ENCODE measurements at regions not wholly inside any gene's neighbourhood (a gene's known extent, or its start where the extent isn't known, plus 50 kb on each side); places are given as distances from the start of the nearest gene placed in this dataset.

- H3K4me3 Mint-ChIP-seq (ENCODE audit: low read depth): no peak overlapping the region
- H3K36me3 Mint-ChIP-seq (ENCODE audit: low read depth): no peaks in the 10 kb centered on the region
- H3K9me3 Mint-ChIP-seq: peaks cover 16% of the 10 kb centered on the region
- H3K27ac Mint-ChIP-seq: no peak overlapping the region
- intact Hi-C loops (cut with micrococcal nuclease): no loop called here
- no peak for DNase-seq (ENCODE audit: low spot score)
- H3K4me1 Mint-ChIP-seq (ENCODE audit: low read depth): no peaks in the 10 kb centered on the region
- H3K27me3 Mint-ChIP-seq (ENCODE audit: low read depth): no peaks in the 10 kb centered on the region
Measured at GRCh38 chr16:51733181-51733580, 582.1 kb upstream of the SALL1 start.

- intact Hi-C loops (cut with micrococcal nuclease): no loop called here
Measured at GRCh38 chr16:51731160-51731559, 580.1 kb upstream of the SALL1 start.

DNA sequence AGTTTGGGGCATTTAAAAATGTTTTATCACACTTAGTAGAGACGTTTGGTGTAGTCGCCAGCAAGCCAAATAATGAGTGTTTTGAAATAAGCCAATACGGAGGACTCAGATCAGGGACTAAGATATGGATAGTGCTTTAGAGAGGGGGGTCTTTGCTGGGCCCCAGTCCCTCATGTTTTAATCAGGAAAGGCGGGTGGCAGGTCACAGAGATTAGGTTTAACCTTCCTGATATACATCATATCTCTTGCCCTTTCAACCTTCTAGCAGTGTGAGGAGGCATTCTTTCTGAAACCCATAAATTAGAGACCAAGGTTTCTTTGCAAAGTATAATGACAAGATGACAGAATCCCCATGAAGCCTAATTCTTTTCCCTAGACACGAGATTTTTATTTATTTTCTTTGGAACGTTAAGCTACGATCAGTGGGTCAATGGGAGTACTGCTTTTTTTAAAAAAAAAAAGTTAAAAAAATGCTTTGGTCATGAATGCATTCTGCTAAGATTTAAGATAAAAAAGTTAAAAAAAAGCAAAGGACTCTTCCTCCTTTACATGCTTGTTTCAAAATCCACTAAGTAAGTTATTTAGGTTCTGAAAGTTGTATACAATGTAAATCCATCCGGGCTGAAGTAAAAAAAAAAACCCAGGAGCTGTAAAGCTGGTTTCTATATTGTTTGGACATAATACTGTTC, 572.1 kb upstream of the SALL1 start:
- Mint-ChIP-seq H3K27me3 (ENCODE audit: low read depth) (no peaks in the 10 kb centered on the region), H3K4me3 (ENCODE audit: low read depth) (no peak overlapping the region), H3K36me3 (ENCODE audit: low read depth) (no peaks in the 10 kb centered on the region), H3K27ac (no peak overlapping the region), H3K4me1 (ENCODE audit: low read depth) (no peaks in the 10 kb centered on the region), H3K9me3 (peaks cover 26% of the 10 kb centered on the region)
- no peak for DNase-seq (ENCODE audit: low spot score)
- intact Hi-C loops (cut with micrococcal nuclease): no loop called here

More at GRCh38 chr16:51731160-51731559, 580.1 kb upstream of the SALL1 start:
- H3K27me3 Mint-ChIP-seq (ENCODE audit: low read depth): no peaks in the 10 kb centered on the region
- no peak for DNase-seq (ENCODE audit: low spot score)
- H3K9me3 Mint-ChIP-seq: peaks cover 15% of the 10 kb centered on the region
- H3K36me3 Mint-ChIP-seq (ENCODE audit: low read depth): no peaks in the 10 kb centered on the region
- no peak overlapping the region for H3K4me3 Mint-ChIP-seq (ENCODE audit: low read depth)
- H3K27ac Mint-ChIP-seq: no peak overlapping the region
- no peaks in the 10 kb centered on the region for H3K4me1 Mint-ChIP-seq (ENCODE audit: low read depth)

- intact Hi-C loops (cut with micrococcal nuclease): no loop called here
- no peak overlapping the region for H3K4me3 Mint-ChIP-seq (ENCODE audit: low read depth)
- H3K27ac Mint-ChIP-seq: no peak overlapping the region
- H3K27me3 Mint-ChIP-seq (ENCODE audit: low read depth): no peaks in the 10 kb centered on the region
- no peaks in the 10 kb centered on the region for H3K4me1 Mint-ChIP-seq (ENCODE audit: low read depth)
- peaks cover 32% of the 10 kb centered on the region for H3K9me3 Mint-ChIP-seq
- no peak for DNase-seq (ENCODE audit: low spot score)
- H3K36me3 Mint-ChIP-seq (ENCODE audit: low read depth): no peaks in the 10 kb centered on the region
Measured at GRCh38 chr16:51722467-51722866, 571.4 kb upstream of the SALL1 start.

DNA sequence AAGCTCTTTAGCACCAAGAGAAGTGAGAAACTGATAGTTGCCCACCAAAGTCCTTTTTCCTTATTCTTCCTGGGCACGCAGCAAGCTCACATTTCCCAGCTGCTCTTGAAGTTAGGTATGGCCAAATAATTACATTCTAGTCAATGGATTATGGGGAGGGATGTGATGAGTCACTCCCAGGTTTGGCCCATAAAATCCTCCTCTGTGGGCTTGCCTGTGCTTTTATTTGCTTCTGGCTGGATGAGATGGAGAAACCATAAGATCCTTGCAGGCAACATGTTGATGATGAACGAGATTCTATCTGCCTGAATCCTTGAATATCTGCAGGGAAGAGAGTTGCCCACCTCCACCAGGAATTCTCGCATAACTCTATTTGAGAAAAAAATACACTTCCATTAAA, 568.3 kb upstream of the SALL1 start:
- no peak for DNase-seq (ENCODE audit: low spot score)
- intact Hi-C loops (cut with micrococcal nuclease): no loop called here
- Mint-ChIP-seq H3K9me3 (peaks cover 37% of the 10 kb centered on the region), H3K36me3 (ENCODE audit: low read depth) (no peaks in the 10 kb centered on the region), H3K27me3 (ENCODE audit: low read depth) (no peaks in the 10 kb centered on the region), H3K4me1 (ENCODE audit: low read depth) (no peaks in the 10 kb centered on the region), H3K4me3 (ENCODE audit: low read depth) (no peak overlapping the region), H3K27ac (no peak overlapping the region)

DNA sequence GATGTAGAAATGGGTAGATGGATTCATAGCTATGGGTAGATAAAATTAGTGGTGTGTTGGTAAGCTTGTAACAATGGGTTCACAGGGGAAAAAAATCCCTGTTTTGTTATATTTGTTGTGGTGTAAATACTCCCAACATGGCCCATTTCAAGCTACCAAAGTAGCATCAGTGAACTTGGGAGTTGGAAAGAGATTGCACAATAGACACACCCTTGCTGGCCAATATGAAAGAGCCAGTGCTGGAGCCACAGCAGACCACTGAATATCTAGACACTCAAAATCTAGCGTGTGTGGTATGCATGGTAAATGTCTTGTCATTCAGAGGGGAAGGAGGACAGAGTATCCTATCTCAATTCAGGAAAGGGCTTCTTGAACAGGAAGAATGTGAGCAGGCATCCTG, 565.1 kb upstream of the SALL1 start:
- no peak for DNase-seq (ENCODE audit: low spot score)
- Mint-ChIP-seq H3K27me3 (ENCODE audit: low read depth) (no peaks in the 10 kb centered on the region), H3K4me3 (ENCODE audit: low read depth) (no peak overlapping the region), H3K27ac (no peak overlapping the region), H3K36me3 (ENCODE audit: low read depth) (no peaks in the 10 kb centered on the region), H3K9me3 (peaks cover 41% of the 10 kb centered on the region), H3K4me1 (ENCODE audit: low read depth) (no peaks in the 10 kb centered on the region)
- intact Hi-C loops (cut with micrococcal nuclease): no loop called here

DNA sequence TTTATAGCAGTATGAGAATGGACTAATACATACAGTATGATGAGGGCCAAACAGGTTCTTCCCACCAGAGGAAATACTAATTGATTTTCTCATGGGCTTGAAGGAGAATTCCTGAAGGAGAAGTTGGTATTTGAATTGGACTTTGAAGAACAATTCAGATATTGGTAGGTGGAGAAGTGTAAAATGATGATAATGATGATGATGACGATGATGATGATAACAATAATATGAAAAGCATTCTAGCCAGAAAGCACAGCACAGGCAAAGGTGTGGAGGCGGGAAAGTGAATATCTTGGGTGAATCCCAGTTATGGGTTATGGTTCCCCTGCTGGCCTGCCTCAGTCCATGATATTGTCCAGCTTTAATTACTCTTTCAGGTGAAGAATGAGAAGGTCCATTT, 562.4 kb upstream of the SALL1 start:
- intact Hi-C loops (cut with micrococcal nuclease): no loop called here
- peaks cover 37% of the 10 kb centered on the region for H3K9me3 Mint-ChIP-seq
- no peaks in the 10 kb centered on the region for H3K36me3 Mint-ChIP-seq (ENCODE audit: low read depth)
- no peak overlapping the region for H3K4me3 Mint-ChIP-seq (ENCODE audit: low read depth)
- H3K27ac Mint-ChIP-seq: no peak overlapping the region
- no peaks in the 10 kb centered on the region for H3K27me3 Mint-ChIP-seq (ENCODE audit: low read depth)
- no peaks in the 10 kb centered on the region for H3K4me1 Mint-ChIP-seq (ENCODE audit: low read depth)
- DNase-seq (ENCODE audit: low spot score): no peak

GRCh38 chr16:51710905-51711563, 560.0 kb upstream of the SALL1 start:
- Mint-ChIP-seq H3K27me3 (ENCODE audit: low read depth) (no peaks in the 10 kb centered on the region), H3K4me1 (ENCODE audit: low read depth) (no peaks in the 10 kb centered on the region), H3K27ac (no peak overlapping the region), H3K36me3 (ENCODE audit: low read depth) (no peaks in the 10 kb centered on the region), H3K9me3 (peaks cover 41% of the 10 kb centered on the region), H3K4me3 (ENCODE audit: low read depth) (no peak overlapping the region)
- DNase-seq (ENCODE audit: low spot score): no peak
- intact Hi-C loops (cut with micrococcal nuclease): no loop called here

DNA sequence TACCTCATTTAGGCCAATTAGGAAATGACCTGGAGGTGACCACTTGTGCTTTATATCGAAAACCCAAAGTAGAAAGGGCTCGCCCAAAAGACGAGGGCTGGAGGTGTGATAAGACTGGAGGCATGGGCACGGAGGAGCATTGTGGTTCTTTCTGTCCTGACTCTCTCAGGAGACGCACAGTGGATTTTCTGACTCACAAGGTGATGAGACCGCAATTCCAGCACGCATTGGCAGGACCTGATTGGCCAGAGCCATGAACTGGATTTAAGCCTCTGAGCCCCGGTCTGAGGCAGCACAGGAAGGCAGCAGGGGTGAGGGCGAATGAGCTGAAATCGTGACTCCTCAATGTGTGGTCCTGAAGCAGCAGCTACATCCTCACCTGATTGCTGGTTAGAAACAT, 559.1 kb upstream of the SALL1 start:
- Mint-ChIP-seq H3K4me1 (ENCODE audit: low read depth) (no peaks in the 10 kb centered on the region), H3K27ac (no peak overlapping the region), H3K27me3 (ENCODE audit: low read depth) (no peaks in the 10 kb centered on the region), H3K36me3 (ENCODE audit: low read depth) (no peaks in the 10 kb centered on the region), H3K4me3 (ENCODE audit: low read depth) (no peak overlapping the region), H3K9me3 (peaks cover 45% of the 10 kb centered on the region)
- DNase-seq (ENCODE audit: low spot score): no peak
- intact Hi-C loops (cut with micrococcal nuclease): no loop called here

DNA sequence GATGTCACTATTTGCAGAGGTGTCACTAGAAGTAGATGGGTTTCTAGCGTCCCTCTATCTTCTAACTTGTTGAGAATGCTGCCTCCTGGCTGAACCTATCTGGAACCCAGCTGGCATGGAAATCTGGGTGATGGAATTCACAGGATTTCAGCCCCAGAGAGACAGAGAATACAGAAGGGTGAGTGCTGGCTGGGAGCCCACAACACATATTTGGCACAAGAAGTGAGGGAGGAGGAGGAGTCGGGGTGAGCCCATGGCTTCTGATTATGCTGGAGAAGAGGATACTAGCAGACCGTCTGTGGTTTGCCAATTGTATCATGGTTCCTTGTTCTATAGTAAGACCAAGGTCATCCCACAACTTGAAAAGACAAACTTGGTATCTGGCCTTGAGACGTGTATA, 557.8 kb upstream of the SALL1 start:
- Mint-ChIP-seq H3K4me3 (ENCODE audit: low read depth) (no peak overlapping the region), H3K27me3 (ENCODE audit: low read depth) (no peaks in the 10 kb centered on the region), H3K27ac (no peak overlapping the region), H3K4me1 (ENCODE audit: low read depth) (no peaks in the 10 kb centered on the region), H3K36me3 (ENCODE audit: low read depth) (no peaks in the 10 kb centered on the region), H3K9me3 (peaks cover 54% of the 10 kb centered on the region)
- intact Hi-C loops (cut with micrococcal nuclease): no loop called here
- DNase-seq (ENCODE audit: low spot score): no peak

- Mint-ChIP-seq H3K4me1 (ENCODE audit: low read depth) (no peaks in the 10 kb centered on the region), H3K27ac (no peak overlapping the region), H3K27me3 (ENCODE audit: low read depth) (no peaks in the 10 kb centered on the region), H3K36me3 (ENCODE audit: low read depth) (no peaks in the 10 kb centered on the region), H3K4me3 (ENCODE audit: low read depth) (no peak overlapping the region), H3K9me3 (peaks cover 51% of the 10 kb centered on the region)
- intact Hi-C loops (cut with micrococcal nuclease): no loop called here
- DNase-seq (ENCODE audit: low spot score): no peak
Measured at GRCh38 chr16:51707666-51708065, 556.6 kb upstream of the SALL1 start.

- Mint-ChIP-seq H3K4me3 (ENCODE audit: low read depth) (no peak overlapping the region), H3K4me1 (ENCODE audit: low read depth) (no peaks in the 10 kb centered on the region), H3K36me3 (ENCODE audit: low read depth) (no peaks in the 10 kb centered on the region), H3K27me3 (ENCODE audit: low read depth) (no peaks in the 10 kb centered on the region), H3K27ac (no peak overlapping the region), H3K9me3 (peaks cover 56% of the 10 kb centered on the region)
- no peak for DNase-seq (ENCODE audit: low spot score)
- intact Hi-C loops (cut with micrococcal nuclease): no loop called here
Measured at GRCh38 chr16:51705142-51705541, 554.1 kb upstream of the SALL1 start.

GRCh38 chr16:51701025-51701424, 550.0 kb upstream of the SALL1 start:
- H3K9me3 Mint-ChIP-seq: peaks cover 35% of the 10 kb centered on the region
- no peak overlapping the region for H3K4me3 Mint-ChIP-seq (ENCODE audit: low read depth)
- H3K36me3 Mint-ChIP-seq (ENCODE audit: low read depth): no peaks in the 10 kb centered on the region
- DNase-seq (ENCODE audit: low spot score): no peak
- no peaks in the 10 kb centered on the region for H3K27me3 Mint-ChIP-seq (ENCODE audit: low read depth)
- H3K27ac Mint-ChIP-seq: no peak overlapping the region
- intact Hi-C loops (cut with micrococcal nuclease): no loop called here
- H3K4me1 Mint-ChIP-seq (ENCODE audit: low read depth): no peaks in the 10 kb centered on the region
